Large intestine (tissue), 3 donors: ENCODE measurements at regions not wholly inside any gene's neighbourhood (a gene's known extent, or its start where the extent isn't known, plus 50 kb on each side); places are given as distances from the start of the nearest gene placed in this dataset.
"Not testable (repeated sequence)": the region's sequence is repeated elsewhere in the genome, so short reads cannot be mapped to it uniquely, and the experiment has no call there.

Experiments used
- DNase-seq, 2 donors: peaks; one replicate each; pipeline versions ENCODE4 v3.0.0 to v3.0.0-alpha.2; 2013
- H3K27ac ChIP-seq: one replicate; pipeline ENCODE4 v1.5.1; 2013; ENCODE audit warnings: low read length
- H3K27me3 ChIP-seq: 2 replicates; pipeline ENCODE4 v1.6.1; 2013; ENCODE audit warnings: low read length; ENCODE audit not compliant: control insufficient read depth, insufficient read depth
- H3K36me3 ChIP-seq: 2 replicates; pipeline ENCODE4 v1.6.1; 2013; ENCODE audit warnings: low read length; ENCODE audit not compliant: control insufficient read depth, insufficient read depth
- H3K4me1 ChIP-seq: one replicate; pipeline ENCODE4 v1.6.1; 2013; ENCODE audit warnings: low read length; ENCODE audit not compliant: control insufficient read depth, insufficient read depth
- H3K4me3 ChIP-seq: one replicate; pipeline ENCODE4 v1.5.1; 2013; ENCODE audit warnings: low read length
- H3K9me3 ChIP-seq: one replicate; pipeline ENCODE4 v1.6.1; 2013; ENCODE audit warnings: mild to moderate bottlenecking, low read depth, low read length, moderate library complexity; ENCODE audit not compliant: control insufficient read depth
- WGBS: methylation state at CpG from one replicate; pipeline ENCODE4 v1.1.5; 2013; ENCODE audit warnings: low lambda C conversion rate; ENCODE audit not compliant: insufficient coverage; 5-methylcytosine and 5-hydroxymethylcytosine counted together

- H3K9me3 ChIP-seq, H3K27ac ChIP-seq, H3K4me3 ChIP-seq, H3K27me3 ChIP-seq, H3K36me3 ChIP-seq, DNase-seq: not testable (repeated sequence)
- no CpG with 5 or more reads among the region's 11 CpGs for WGBS
- peaks cover 32% of the 10 kb centered on the region for H3K4me1 ChIP-seq
Measured at GRCh38 chr16:29264080-29264837, 142.3 kb downstream of the NPIPB11 start.

DNA sequence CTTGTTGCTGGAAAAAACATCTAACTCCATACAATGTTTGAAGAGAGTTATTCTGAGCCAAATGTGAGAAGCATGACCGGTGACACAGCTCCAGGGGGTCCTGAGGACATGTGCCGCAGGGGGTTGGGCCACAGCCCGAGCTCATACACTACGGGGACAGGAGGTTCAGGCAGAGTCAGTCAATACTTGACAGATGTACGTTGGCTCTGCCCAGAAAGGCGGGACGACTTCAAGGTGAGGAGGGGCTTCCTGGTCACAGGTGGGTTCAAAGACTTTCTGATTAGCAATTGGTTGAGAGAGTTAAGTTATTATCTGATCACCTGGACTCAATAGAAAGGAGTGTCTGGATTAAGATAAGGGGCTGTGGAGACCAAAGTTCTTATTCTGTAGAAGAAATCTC lies 143.8 kb downstream of the NPIPB11 start:
- not testable (repeated sequence) for H3K4me3 ChIP-seq
- peak overlapping the region; percentile 61 for H3K27ac ChIP-seq

DNA sequence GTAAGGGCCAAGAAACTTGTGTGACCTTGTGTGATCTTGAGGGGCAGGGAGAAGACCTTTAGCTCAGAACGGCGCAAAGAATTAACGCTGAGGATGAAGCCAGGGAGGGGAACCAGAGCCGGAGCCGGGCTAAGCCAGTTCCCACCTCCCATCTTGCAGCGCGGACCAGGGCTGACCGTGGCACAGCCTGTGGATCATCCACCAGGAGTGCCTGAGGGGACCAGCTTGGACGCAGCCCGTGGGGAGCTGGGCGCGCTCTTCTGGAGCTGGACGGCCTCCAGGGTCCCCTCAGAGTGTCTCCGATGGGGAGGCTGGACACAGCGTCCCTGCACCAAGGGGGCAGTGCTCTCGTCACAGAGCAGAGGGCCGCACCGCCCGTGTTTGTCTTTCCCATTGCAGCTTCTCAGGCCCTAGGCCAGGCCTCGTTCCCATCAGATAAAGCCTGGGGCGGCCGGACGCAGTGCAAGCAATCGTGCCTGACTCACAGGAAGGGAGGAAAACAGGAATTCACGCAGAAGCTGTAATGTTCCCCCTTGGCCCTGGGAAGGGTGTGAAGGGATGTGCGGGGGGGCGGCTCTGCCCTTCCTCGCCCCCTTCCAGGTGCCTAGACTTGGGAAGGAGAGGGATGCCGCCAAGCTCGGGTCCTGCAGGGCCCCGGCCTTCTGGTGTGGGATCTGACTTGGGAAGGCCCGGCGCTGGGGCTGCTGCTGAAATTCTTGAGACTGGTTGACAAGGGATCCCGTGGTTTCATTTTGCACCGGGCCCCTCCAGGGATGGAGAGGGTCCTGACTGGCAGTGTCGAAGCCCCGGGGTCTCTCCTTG lies 144.9 kb downstream of the NPIPB11 start:
- not testable (repeated sequence) for H3K27me3 ChIP-seq, H3K4me3 ChIP-seq, H3K36me3 ChIP-seq, H3K9me3 ChIP-seq
- Histone ChIP-seq H3K27ac (peak overlapping the region; percentile 61), H3K4me1 (peaks cover 32% of the 10 kb centered on the region)
- peak in 1 of 2 donors; percentile 42 for DNase-seq
- WGBS = 40% methylated on average over 1 of the region's 37 CpGs

More for the DNA sequence above, 143.8 kb downstream of the NPIPB11 start:
- H3K36me3 ChIP-seq, H3K27me3 ChIP-seq, H3K9me3 ChIP-seq: not testable (repeated sequence)
- H3K4me1 ChIP-seq = peaks cover 32% of the 10 kb centered on the region
- DNase-seq = peak; percentile 27 to 88
- no CpG with 5 or more reads among the region's 7 CpGs for WGBS

DNA sequence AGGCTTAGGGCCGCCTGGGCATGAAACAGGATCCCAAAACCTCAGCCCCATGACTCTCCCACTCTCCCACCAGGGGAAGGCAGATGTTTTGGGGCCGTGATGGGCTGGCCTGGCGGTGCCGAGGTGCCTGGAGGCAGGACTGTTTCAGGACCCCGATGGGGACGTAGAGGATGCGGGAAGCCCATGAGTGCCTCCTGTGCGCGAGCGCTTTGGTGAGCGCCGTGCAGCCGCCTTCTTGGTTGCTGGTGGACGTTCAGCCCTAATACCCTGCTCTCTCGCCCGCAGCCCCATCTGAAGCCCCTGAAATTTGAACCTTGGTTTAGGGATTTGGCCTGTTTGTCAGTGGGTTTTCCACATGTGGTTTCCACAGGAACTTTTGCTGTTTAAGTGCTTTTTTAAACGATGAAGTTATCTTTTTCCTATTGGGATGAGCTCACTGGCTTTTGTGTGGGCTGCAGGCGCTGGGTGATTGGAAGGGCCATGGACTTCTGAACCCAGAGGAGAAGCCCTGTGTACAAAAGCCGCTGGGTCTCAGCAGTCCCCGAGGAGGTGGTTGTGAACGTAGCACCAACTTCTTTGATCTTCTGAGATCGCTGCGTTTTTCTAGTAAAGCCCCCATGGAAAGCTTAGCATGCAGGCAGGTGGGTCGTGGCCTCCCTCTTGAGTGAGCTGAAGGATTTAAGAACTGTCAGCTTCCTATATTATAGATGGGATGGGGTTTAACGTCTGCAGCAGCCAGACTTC lies 145.7 kb downstream of the NPIPB11 start:
- not testable (repeated sequence) for H3K36me3 ChIP-seq

DNA sequence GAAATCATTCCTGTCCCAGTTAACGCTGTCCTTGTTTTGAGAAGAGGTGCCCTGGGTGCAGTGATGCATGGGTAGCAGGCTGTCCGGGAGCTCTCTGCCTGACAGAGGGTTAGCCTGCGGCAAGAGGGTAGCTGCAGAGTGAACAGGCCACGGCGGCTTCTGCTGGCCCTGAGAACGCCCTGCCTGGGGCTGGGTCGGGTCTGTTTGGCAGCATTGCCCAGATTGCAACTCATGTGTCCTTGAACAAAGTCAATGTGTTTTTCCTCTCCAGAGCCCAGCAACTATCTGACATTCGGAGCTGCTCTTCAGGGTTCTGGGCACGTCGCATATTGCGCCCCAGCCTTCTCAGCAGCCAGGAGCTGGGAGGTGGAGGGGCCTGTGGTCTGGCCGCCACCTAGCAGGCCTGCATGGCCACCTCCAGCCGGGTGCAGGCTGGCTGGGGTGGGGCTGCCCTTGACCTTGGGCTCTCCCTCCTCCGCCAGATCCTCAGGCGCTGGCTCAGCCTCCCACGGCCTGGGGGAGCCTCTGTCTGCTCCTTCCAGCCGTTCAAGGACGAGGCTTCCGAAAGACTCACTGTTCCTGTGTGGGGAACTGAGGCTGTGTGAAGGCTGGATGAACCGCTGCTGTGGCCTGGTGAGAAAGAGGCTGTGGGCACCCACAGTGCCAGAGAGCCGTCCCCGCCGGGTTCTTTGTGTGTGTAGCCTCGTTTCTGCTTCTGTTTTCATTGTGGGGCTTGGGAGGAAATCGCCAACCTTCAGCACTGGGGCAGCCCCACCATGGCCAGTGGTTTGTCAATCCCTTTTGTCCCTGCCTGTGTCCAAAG lies 146.7 kb downstream of the NPIPB11 start:
- H3K36me3 ChIP-seq, DNase-seq, H3K27ac ChIP-seq, H3K27me3 ChIP-seq, H3K4me3 ChIP-seq, H3K9me3 ChIP-seq: not testable (repeated sequence)
- WGBS = no CpG with 5 or more reads among the region's 25 CpGs
- H3K4me1 ChIP-seq = peaks cover 28% of the 10 kb centered on the region

More for the DNA sequence above, 145.7 kb downstream of the NPIPB11 start:
- not testable (repeated sequence) for H3K27me3 ChIP-seq, H3K4me3 ChIP-seq, H3K9me3 ChIP-seq, DNase-seq, H3K27ac ChIP-seq
- peaks cover 32% of the 10 kb centered on the region for H3K4me1 ChIP-seq
- WGBS = no CpG with 5 or more reads among the region's 25 CpGs

GRCh38 chr16:29258946-29259634 lies 147.4 kb downstream of the NPIPB11 start:
- not testable (repeated sequence) for H3K36me3 ChIP-seq, H3K9me3 ChIP-seq, H3K27ac ChIP-seq, H3K27me3 ChIP-seq, DNase-seq, H3K4me3 ChIP-seq
- peaks cover 24% of the 10 kb centered on the region for H3K4me1 ChIP-seq
- WGBS = 100% methylated on average over 1 of the region's 19 CpGs

DNA sequence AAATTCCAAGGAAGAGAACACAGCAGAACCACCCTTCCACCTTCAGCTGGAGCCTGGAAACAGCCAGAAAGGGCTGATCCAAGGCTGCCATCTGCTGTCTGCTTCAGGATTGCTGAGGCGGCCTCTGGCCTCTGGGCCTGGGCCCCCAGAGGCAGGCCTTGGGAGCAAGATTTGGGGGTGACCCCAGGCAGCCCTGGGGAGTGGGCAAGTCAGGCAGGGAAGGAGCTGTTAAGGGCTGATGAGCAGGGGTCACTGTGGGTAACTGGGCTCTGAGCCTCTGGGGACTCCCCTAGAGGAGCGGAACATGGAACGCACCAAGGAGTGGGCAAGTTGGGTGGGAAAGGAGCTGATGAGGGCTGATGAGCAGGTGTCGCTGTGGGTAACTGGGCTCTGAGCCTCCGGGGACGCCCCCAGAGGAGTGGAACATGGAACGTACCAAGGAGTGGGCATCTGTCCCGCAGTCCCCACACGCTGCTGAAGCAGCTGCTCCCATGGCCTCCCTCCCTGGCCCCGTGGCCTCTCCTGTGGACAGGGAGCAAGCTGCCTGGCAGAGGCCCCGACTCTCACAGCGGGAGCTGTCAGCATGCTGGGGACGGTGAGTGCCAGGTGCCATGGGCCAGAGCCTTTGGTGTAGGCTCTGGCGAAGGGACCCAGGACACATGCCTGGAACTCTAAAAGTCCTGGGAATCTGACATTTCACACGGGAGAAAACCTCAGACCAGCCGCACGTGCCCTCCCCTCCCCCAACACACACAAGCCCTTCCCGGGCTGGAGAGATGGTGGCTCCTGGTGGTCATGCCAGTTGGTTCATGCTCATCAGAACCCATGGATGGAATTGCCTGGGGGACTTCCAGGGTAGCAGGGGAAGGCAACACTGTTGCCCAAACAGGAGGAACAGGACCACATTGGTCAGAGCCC lies 148.8 kb downstream of the NPIPB11 start:
- H3K4me3 ChIP-seq, H3K9me3 ChIP-seq, H3K27ac ChIP-seq, DNase-seq, H3K27me3 ChIP-seq, H3K36me3 ChIP-seq: not testable (repeated sequence)
- H3K4me1 ChIP-seq = peaks cover 15% of the 10 kb centered on the region
- WGBS = no CpG with 5 or more reads among the region's 18 CpGs

DNA sequence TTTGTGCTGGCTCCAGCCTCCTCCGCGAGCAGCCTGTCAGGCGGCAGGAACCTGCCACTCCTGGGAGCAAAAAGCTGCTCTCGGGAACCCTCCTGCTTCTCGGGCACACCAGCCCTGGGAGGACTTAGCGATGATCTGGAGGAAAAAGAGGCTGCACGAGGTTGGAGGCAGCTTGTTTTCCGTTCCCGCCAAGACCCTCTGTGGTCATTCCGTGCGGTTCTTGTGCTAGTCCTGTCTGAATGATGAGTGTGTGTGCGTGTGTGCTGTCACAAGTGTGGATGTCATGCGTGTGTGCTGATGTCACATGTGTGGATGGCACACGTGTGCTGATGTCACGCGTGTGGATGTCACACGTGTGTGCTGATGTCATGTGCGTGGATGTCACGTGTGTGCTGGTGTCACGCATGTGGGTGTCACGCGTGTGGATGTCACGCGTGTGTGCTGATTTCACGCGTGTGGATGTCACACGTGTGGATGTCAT lies 150.0 kb downstream of the NPIPB11 start:
- H3K36me3 ChIP-seq = no peaks in the 10 kb centered on the region
- no peaks in the 10 kb centered on the region for H3K9me3 ChIP-seq
- peaks cover 6% of the 10 kb centered on the region for H3K4me1 ChIP-seq
- no peaks in the 10 kb centered on the region for H3K27me3 ChIP-seq
- WGBS = no CpG with 5 or more reads among the region's 27 CpGs
- no peak overlapping the region for H3K4me3 ChIP-seq
- no peak overlapping the region for H3K27ac ChIP-seq
- DNase-seq = no peak

DNA sequence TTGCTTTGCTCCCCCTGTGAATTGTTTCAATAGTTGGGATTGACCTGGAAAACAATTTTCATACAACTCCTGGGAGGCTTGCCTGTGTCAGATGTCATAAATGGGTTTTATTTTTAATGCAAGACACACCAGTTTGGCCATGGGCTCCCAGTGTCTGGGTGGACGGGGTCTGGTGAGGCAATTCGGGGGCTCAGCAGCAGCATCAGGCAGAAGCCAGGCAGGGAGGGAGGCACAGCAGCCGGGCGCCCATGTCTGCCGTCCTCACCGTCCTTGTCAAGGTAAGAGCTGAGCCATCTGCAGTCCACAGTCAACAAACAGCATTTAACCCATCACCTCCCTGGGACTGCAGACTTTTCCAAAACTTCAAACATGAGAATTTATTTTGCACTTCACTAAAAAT lies 150.6 kb downstream of the NPIPB11 start:
- no CpG with 5 or more reads among the region's 6 CpGs for WGBS
- H3K27ac ChIP-seq, H3K27me3 ChIP-seq, H3K36me3 ChIP-seq, H3K4me1 ChIP-seq, H3K9me3 ChIP-seq, DNase-seq, H3K4me3 ChIP-seq: not testable (repeated sequence)
